ENCODE measurements at regions not wholly inside any gene's neighbourhood (a gene's known extent, or its start where the extent isn't known, plus 50 kb on each side); places are given as distances from the start of the nearest gene placed in this dataset.

DNA sequence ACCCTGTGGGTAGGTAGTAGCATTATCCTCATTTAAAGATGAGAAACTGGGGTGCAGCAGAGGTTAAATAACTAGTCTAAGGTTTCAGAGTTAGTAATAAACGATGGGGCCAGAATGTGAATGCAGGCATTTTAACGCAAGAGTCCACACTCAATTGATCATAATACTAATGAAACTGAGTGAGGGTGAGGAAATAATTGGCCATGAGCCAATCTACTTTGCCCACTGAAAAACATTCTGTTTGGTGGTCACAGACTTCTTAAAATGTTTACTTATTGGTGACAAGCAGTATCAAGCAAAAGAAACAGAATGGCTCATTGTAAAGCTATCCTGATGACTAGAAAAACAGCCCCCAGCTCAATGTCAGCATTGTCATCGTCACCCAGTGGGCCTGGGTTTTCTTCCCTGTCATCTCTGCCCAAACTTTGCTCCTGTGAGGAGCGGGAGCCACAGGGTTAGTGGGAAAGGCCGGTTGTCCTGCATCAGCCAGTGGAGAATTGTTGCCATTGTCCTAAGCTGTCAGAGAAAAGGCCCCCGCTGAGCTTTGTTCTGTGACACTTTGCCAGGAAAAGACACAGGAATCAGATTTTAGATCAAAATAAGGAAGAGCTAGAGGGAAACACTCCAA, 77.3 kb upstream of the MAN2A1 start:
- H3K9me3 Mint-ChIP-seq, result peaks cover 0 to 4% (median 0%) of the 10 kb centered on the region in 8 donors
- H3K27me3 ChIP-seq (ENCODE audit: insufficient read depth, low read length), result no peaks in the 10 kb centered on the region
- no peak overlapping the region for H3K4me3 Mint-ChIP-seq
- intact Hi-C loops (cut with micrococcal nuclease), result no loop called here
- H3K9me3 ChIP-seq (ENCODE audit: control insufficient read depth in 1 of 2, low read length in 2 of 2), result no peaks in the 10 kb centered on the region
- no peak overlapping the region for H3K27ac Mint-ChIP-seq
- H3K36me3 Mint-ChIP-seq, result no peaks in the 10 kb centered on the region
- peaks cover 0 to 2% of the 10 kb centered on the region in 2 donors for H3K27me3 Mint-ChIP-seq
- peaks cover 0 to 2% (median 0%) of the 10 kb centered on the region in 4 donors for H3K4me1 Mint-ChIP-seq
- H3K27ac ChIP-seq (ENCODE audit: low read depth, low read length), result no peak overlapping the region
- H3K4me1 ChIP-seq (ENCODE audit: insufficient read depth, low read length), result no peaks in the 10 kb centered on the region
- no peak for DNase-seq
- H3K36me3 ChIP-seq (ENCODE audit: insufficient read depth, low read length), result no peaks in the 10 kb centered on the region
- H3K4me3 ChIP-seq (ENCODE audit: low read length in 2 of 2), result no peak overlapping the region
- CTCF ChIA-PET (ENCODE audit: partially characterized antibody), result no interaction called here
- POLR2A ChIA-PET (ENCODE audit: partially characterized antibody), result no interaction called here

DNA sequence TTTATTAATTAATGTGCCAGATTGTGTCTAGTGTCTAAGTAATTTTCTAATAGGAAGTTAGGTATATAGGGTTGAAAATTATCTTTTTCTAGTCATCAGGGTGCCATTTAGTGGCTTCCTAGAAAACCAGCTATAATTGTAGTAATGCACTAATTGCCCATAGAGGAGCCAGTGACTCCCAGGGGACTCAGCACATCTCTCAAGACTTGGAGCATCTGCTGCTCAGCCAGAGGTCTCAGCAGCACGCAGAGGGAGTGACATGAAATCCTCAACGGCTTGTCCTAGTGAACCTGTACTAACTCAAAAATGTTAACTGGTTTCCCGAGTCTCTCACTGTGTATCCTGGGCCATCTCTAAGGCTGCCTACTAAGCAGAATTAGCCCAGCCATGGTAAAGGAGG, 78.2 kb upstream of the MAN2A1 start:
- no peaks in the 10 kb centered on the region for H3K9me3 ChIP-seq (ENCODE audit: control insufficient read depth in 1 of 2, low read length in 2 of 2)

DNA sequence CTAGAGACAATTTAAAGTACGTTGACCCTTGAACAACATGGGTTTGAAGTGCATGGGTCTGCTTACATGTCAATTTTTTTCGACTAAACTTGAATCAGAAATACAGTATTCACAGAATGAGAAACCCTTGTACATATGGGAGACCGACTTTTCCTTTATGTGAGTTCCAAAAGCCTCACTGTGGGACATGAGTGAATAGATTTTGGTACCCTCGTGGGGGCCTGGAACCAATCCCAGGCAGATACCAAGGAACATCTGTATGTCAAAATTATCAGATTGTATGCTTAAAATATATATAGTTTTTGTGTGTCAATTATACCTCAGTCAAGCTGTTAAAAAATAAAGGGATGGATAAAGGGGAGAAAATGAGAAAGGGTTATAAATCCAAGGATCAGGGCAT, 78.7 kb upstream of the MAN2A1 start:
- H3K9me3 ChIP-seq (ENCODE audit: control insufficient read depth in 1 of 2, low read length in 2 of 2), result no peaks in the 10 kb centered on the region

More for the DNA sequence above, 78.2 kb upstream of the MAN2A1 start:
- Mint-ChIP-seq H3K36me3 (no peaks in the 10 kb centered on the region), H3K4me1 (peaks cover 0 to 2% (median 0%) of the 10 kb centered on the region in 4 donors), H3K27ac (no peak overlapping the region), H3K9me3 (peaks cover 0 to 4% (median 0%) of the 10 kb centered on the region in 8 donors), H3K27me3 (peaks cover 0 to 2% of the 10 kb centered on the region in 2 donors), H3K4me3 (no peak overlapping the region)
- no peaks in the 10 kb centered on the region for H3K36me3 ChIP-seq (ENCODE audit: insufficient read depth, low read length)
- no peaks in the 10 kb centered on the region for H3K27me3 ChIP-seq (ENCODE audit: insufficient read depth, low read length)
- CTCF ChIA-PET (ENCODE audit: partially characterized antibody), result no interaction called here
- no peaks in the 10 kb centered on the region for H3K4me1 ChIP-seq (ENCODE audit: insufficient read depth, low read length)
- no peak overlapping the region for H3K4me3 ChIP-seq (ENCODE audit: low read length in 2 of 2)
- POLR2A ChIA-PET (ENCODE audit: partially characterized antibody), result no interaction called here
- intact Hi-C loops (cut with micrococcal nuclease), result no loop called here
- H3K27ac ChIP-seq (ENCODE audit: low read depth, low read length), result no peak overlapping the region
- DNase-seq, result no peak

DNA sequence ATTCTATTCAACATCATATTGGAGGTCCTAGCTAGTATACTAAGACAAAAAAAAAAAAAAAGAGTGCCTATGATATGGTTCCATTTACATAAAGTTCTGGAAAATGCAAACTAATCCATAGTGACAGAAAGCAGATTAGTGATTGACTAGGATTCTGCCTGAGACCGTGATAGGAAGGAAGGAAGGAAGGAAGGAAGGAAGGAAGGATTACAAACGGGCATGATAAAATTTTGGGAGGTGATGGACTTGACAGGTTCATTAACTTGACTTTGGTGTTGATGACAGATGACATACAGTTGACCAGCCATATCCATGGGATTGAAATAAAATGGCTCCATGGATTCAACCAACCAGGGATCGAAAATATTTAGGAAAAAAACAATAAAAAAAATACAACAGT, 79.1 kb upstream of the MAN2A1 start:
- Histone ChIP-seq H3K9me3 (ENCODE audit: control insufficient read depth in 1 of 2, low read length in 2 of 2) (no peaks in the 10 kb centered on the region), H3K4me3 (ENCODE audit: low read length in 2 of 2) (no peak overlapping the region), H3K36me3 (ENCODE audit: insufficient read depth, low read length) (no peaks in the 10 kb centered on the region), H3K27ac (ENCODE audit: low read depth, low read length) (no peak overlapping the region), H3K27me3 (ENCODE audit: insufficient read depth, low read length) (no peaks in the 10 kb centered on the region), H3K4me1 (ENCODE audit: insufficient read depth, low read length) (no peaks in the 10 kb centered on the region)
- Mint-ChIP-seq H3K4me1 (peaks cover 0 to 2% (median 0%) of the 10 kb centered on the region in 4 donors), H3K27me3 (peaks cover 0 to 2% of the 10 kb centered on the region in 2 donors), H3K4me3 (no peak overlapping the region), H3K36me3 (no peaks in the 10 kb centered on the region), H3K27ac (no peak overlapping the region), H3K9me3 (peaks cover 0 to 4% (median 0%) of the 10 kb centered on the region in 8 donors)
- ChIA-PET CTCF (ENCODE audit: partially characterized antibody) (no interaction called here), POLR2A (ENCODE audit: partially characterized antibody) (no interaction called here)
- DNase-seq, result no peak
- intact Hi-C loops (cut with micrococcal nuclease), result no loop called here

More for the DNA sequence above, 78.7 kb upstream of the MAN2A1 start:
- no peaks in the 10 kb centered on the region for H3K4me1 ChIP-seq (ENCODE audit: insufficient read depth, low read length)
- no peak for DNase-seq
- POLR2A ChIA-PET (ENCODE audit: partially characterized antibody), result no interaction called here
- CTCF ChIA-PET (ENCODE audit: partially characterized antibody), result no interaction called here
- H3K27ac ChIP-seq (ENCODE audit: low read depth, low read length), result no peak overlapping the region
- H3K4me1 Mint-ChIP-seq, result peaks cover 0 to 2% (median 0%) of the 10 kb centered on the region in 4 donors
- peaks cover 0 to 4% (median 0%) of the 10 kb centered on the region in 8 donors for H3K9me3 Mint-ChIP-seq
- H3K36me3 ChIP-seq (ENCODE audit: insufficient read depth, low read length), result no peaks in the 10 kb centered on the region
- H3K27me3 Mint-ChIP-seq, result peaks cover 0 to 2% of the 10 kb centered on the region in 2 donors
- intact Hi-C loops (cut with micrococcal nuclease), result no loop called here
- H3K4me3 Mint-ChIP-seq, result no peak overlapping the region
- no peak overlapping the region for H3K27ac Mint-ChIP-seq
- H3K36me3 Mint-ChIP-seq, result no peaks in the 10 kb centered on the region
- H3K27me3 ChIP-seq (ENCODE audit: insufficient read depth, low read length), result no peaks in the 10 kb centered on the region
- H3K4me3 ChIP-seq (ENCODE audit: low read length in 2 of 2), result no peak overlapping the region

DNA sequence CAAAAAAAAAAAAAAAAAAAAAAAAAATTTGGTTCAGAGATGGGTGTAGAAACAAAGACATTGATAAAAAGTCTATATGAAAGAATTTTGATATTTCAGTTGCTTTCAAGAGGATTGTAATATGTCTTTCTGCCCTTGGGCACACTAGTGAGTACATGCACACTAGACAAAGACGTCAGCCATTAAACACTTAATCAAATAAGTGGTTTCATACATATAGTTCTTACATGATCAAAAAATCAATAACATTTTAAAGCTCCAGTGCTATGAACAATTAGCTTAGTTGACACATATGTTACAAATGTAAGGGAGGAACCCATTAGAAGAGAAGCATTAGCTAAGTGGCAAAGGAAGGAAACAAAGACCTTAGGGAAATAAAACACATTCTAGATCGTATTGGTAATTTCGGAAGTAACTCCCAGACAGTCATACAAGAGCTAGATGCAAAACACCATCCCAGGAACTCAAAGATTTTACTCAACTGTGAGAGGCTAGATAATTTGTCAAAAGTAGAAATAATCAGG, 84.5 kb upstream of the MAN2A1 start:
- Histone ChIP-seq H3K9me3 (ENCODE audit: control insufficient read depth in 1 of 2, low read length in 2 of 2) (no peaks in the 10 kb centered on the region), H3K36me3 (ENCODE audit: insufficient read depth, low read length) (no peaks in the 10 kb centered on the region), H3K27ac (ENCODE audit: low read depth, low read length) (no peak overlapping the region), H3K27me3 (ENCODE audit: insufficient read depth, low read length) (no peaks in the 10 kb centered on the region), H3K4me1 (ENCODE audit: insufficient read depth, low read length) (no peaks in the 10 kb centered on the region), H3K4me3 (ENCODE audit: low read length in 2 of 2) (no peak overlapping the region)
- no peaks in the 10 kb centered on the region for H3K36me3 Mint-ChIP-seq
- intact Hi-C loops (cut with micrococcal nuclease), result no loop called here
- H3K27ac Mint-ChIP-seq, result no peak overlapping the region
- H3K27me3 Mint-ChIP-seq, result peaks cover 5 to 8% of the 10 kb centered on the region in 2 donors
- H3K4me3 Mint-ChIP-seq, result no peak overlapping the region
- POLR2A ChIA-PET (ENCODE audit: partially characterized antibody), result interaction anchor here (0.6 kb wide), 1 partner anchor 1087 kb away, joined by 3 read pairs; no protein-coding TSS in a partner anchor
- DNase-seq, result no peak
- H3K4me1 Mint-ChIP-seq, result no peaks in the 10 kb centered on the region
- peaks cover 0 to 2% (median 0%) of the 10 kb centered on the region in 8 donors for H3K9me3 Mint-ChIP-seq
- CTCF ChIA-PET (ENCODE audit: partially characterized antibody), result no interaction called here

DNA sequence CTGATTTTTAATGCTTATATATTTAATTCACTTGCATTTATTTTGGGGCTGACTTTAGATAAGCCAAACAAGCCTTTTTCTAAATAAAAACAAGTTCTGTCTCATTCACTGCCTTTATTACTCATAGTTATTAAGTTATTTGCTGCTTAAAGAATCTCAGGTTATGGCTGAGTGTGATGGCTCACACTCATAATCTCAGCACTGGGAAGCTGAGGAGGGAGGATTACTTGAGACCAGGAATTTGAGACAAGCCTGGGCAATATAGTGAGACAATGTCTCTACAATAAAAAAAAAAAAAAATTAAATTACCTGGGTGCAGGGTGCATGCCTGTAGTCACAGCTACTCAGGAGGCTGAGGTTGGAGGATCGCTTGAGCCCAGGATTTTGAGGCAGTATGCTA, 85.0 kb upstream of the MAN2A1 start:
- no peak for DNase-seq
- peaks cover 5 to 8% of the 10 kb centered on the region in 2 donors for H3K27me3 Mint-ChIP-seq
- CTCF ChIA-PET (ENCODE audit: partially characterized antibody), result no interaction called here

DNA sequence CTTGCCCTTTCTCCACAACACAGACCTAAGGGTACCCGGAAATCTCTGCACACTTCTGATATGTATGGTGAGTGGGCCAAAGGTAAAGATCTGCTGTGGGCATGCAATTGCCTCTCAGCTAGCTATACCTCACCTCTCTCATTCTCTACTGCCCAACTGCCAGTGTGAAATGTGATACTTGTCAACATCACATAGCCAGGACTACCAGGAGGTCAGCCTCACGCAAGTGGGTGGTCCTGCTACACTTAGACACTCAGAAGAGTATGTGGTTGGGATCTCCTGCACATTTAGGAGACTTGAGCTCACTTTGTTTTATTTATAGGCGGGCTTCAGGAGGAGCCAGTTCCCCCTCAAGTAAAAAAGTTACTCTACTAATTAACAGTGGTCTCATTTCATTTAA, 88.0 kb upstream of the MAN2A1 start:
- Mint-ChIP-seq H3K27me3 (peaks cover 5 to 12% of the 10 kb centered on the region in 2 donors), H3K9me3 (peaks cover 0 to 2% (median 0%) of the 10 kb centered on the region in 8 donors), H3K36me3 (no peaks in the 10 kb centered on the region), H3K4me1 (no peaks in the 10 kb centered on the region), H3K27ac (no peak overlapping the region), H3K4me3 (no peak overlapping the region)
- Histone ChIP-seq H3K27ac (ENCODE audit: low read depth, low read length) (no peak overlapping the region), H3K27me3 (ENCODE audit: insufficient read depth, low read length) (no peaks in the 10 kb centered on the region), H3K4me3 (ENCODE audit: low read length in 2 of 2) (no peak overlapping the region), H3K4me1 (ENCODE audit: insufficient read depth, low read length) (no peaks in the 10 kb centered on the region), H3K9me3 (ENCODE audit: control insufficient read depth in 1 of 2, low read length in 2 of 2) (no peaks in the 10 kb centered on the region), H3K36me3 (ENCODE audit: insufficient read depth, low read length) (no peaks in the 10 kb centered on the region)
- intact Hi-C loops (cut with micrococcal nuclease), result no loop called here
- DNase-seq, result no peak
- CTCF ChIA-PET (ENCODE audit: partially characterized antibody), result no interaction called here
- POLR2A ChIA-PET (ENCODE audit: partially characterized antibody), result no interaction called here

More for the DNA sequence above, 85.0 kb upstream of the MAN2A1 start:
- Histone ChIP-seq H3K4me1 (ENCODE audit: insufficient read depth, low read length) (no peaks in the 10 kb centered on the region), H3K4me3 (ENCODE audit: low read length in 2 of 2) (no peak overlapping the region), H3K36me3 (ENCODE audit: insufficient read depth, low read length) (no peaks in the 10 kb centered on the region), H3K27me3 (ENCODE audit: insufficient read depth, low read length) (no peaks in the 10 kb centered on the region), H3K9me3 (ENCODE audit: control insufficient read depth in 1 of 2, low read length in 2 of 2) (no peaks in the 10 kb centered on the region), H3K27ac (ENCODE audit: low read depth, low read length) (no peak overlapping the region)
- Mint-ChIP-seq H3K36me3 (no peaks in the 10 kb centered on the region), H3K4me1 (no peaks in the 10 kb centered on the region), H3K9me3 (peaks cover 0 to 2% (median 0%) of the 10 kb centered on the region in 8 donors), H3K4me3 (no peak overlapping the region), H3K27ac (no peak overlapping the region)
- intact Hi-C loops (cut with micrococcal nuclease), result no loop called here
- POLR2A ChIA-PET (ENCODE audit: partially characterized antibody), result interaction anchor here (0.6 kb wide), 1 partner anchor 1087 kb away, joined by 3 read pairs; no protein-coding TSS in a partner anchor

Measured in CD4-positive, alpha-beta memory T cell (primary cell).